H1 (cell line): ENCODE measurements at regions not wholly inside any gene's neighbourhood (a gene's known extent, or its start where the extent isn't known, plus 50 kb on each side); places are given as distances from the start of the nearest gene placed in this dataset.

Experiments
- CTCF ChIA-PET: fragments of 300-600 bp; sonication (Branson Sonifier 250); formaldehyde crosslinking; loops from one replicate; lab custom pipeline; 2021; ENCODE audit not compliant: partially characterized antibody; lab: Charles Lee
- POLR2A ChIA-PET: fragments of 300-600 bp; sonication (Branson Sonifier 250); formaldehyde crosslinking; loops from one replicate; lab custom pipeline; 2021; ENCODE audit warnings: inconsistent platforms; ENCODE audit not compliant: partially characterized antibody; lab: Charles Lee
- DNase-seq, 2 experiments: peaks; one replicate each; pipeline versions ENCODE4 v3.0.0 to v3.0.0-alpha.2; 2010 to 2022; ENCODE audit warnings: low spot score in 2 of 2, low read depth in 1 of 2, mixed read lengths in 1 of 2
- FAIRE-seq: peaks from 2 replicates; lab custom pipeline; 2011; peaks lifted over from hg19 to GRCh38; lab: Jason Lieb, UNC
- H2AFZ ChIP-seq: 2 replicates; pipeline ENCODE4 v1.8.1; 2012; ENCODE audit warnings: low read length, inconsistent platforms
- H2AK5ac ChIP-seq: 2 replicates; pipeline ENCODE4 v1.6.1; 2013; ENCODE audit warnings: low read depth, low read length
- H2BK120ac ChIP-seq: replicated peaks from 2 replicates; pipeline ENCODE3; 2013; ENCODE audit warnings: low read depth, low read length, inconsistent platforms
- H2BK12ac ChIP-seq: 2 replicates; pipeline ENCODE4 v1.6.1; 2013; ENCODE audit warnings: low read depth, low read length
- H2BK15ac ChIP-seq: 2 replicates; pipeline ENCODE4 v1.6.1; 2013; ENCODE audit warnings: low read length
- H2BK20ac ChIP-seq: 2 replicates; pipeline ENCODE4 v1.6.1; 2013; ENCODE audit warnings: low read length
- H2BK5ac ChIP-seq: 2 replicates; pipeline ENCODE4 v1.6.1; 2013; ENCODE audit warnings: low read depth, low read length
- H3K14ac ChIP-seq: 2 replicates; pipeline ENCODE4 v1.6.1; 2013; ENCODE audit warnings: inconsistent platforms; ENCODE audit not compliant: insufficient read length
- H3K18ac ChIP-seq: 2 replicates; pipeline ENCODE4 v1.6.1; 2013; ENCODE audit warnings: low read length; ENCODE audit errors: extremely low read depth
- H3K23ac ChIP-seq: 2 replicates; pipeline ENCODE4 v1.6.1; 2013; ENCODE audit warnings: inconsistent platforms; ENCODE audit not compliant: insufficient read length
- H3K23me2 ChIP-seq: 2 replicates; pipeline ENCODE4 v1.6.1; 2013; ENCODE audit warnings: low read depth, low read length
- H3K27ac ChIP-seq: 2 replicates; pipeline ENCODE4 v1.6.1; 2011; ENCODE audit warnings: low read depth, low read length, inconsistent platforms
- H3K27me3 ChIP-seq, 4 experiments: replicated peaks in 1 of 4; 1 replicate in 1 of 4; 2 replicates in 3 of 4; pipeline versions ENCODE4 v1.6.1 to v1.8.1; 2011 to 2013; ENCODE audit warnings: low read length in 3 of 4, mild to moderate bottlenecking in 3 of 4, inconsistent platforms in 2 of 4, mixed read lengths in 2 of 4, moderate library complexity in 1 of 4; ENCODE audit not compliant: control insufficient read depth in 3 of 4, insufficient read depth in 3 of 4; ENCODE audit errors: extremely low read depth in 1 of 4
- H3K36me3 ChIP-seq, 4 experiments: 2 replicates each; pipeline versions ENCODE4 v1.6.1 to v1.8.1; 2011 to 2013; ENCODE audit warnings: mild to moderate bottlenecking in 4 of 4, low read length in 3 of 4, moderate library complexity in 2 of 4, control low read depth in 1 of 4, inconsistent platforms in 1 of 4; ENCODE audit not compliant: insufficient read depth in 4 of 4, control insufficient read depth in 2 of 4
- H3K4ac ChIP-seq: replicated peaks from 2 replicates; pipeline ENCODE3; 2013; ENCODE audit warnings: low read length, low read depth, mixed read lengths, inconsistent platforms; ENCODE audit not compliant: insufficient read length
- H3K4me1 ChIP-seq, 4 experiments: replicated peaks in 1 of 4; 1 replicate in 1 of 4; 2 replicates in 3 of 4; pipeline versions ENCODE4 v1.6.1 to v1.8.1; 2011 to 2013; ENCODE audit warnings: low read length in 3 of 4, inconsistent platforms in 2 of 4, mixed read lengths in 1 of 4; ENCODE audit not compliant: insufficient read depth in 4 of 4, control insufficient read depth in 3 of 4
- H3K4me2 ChIP-seq, 2 experiments: 2 replicates each; pipeline versions ENCODE4 v1.6.1 to v1.8.1; 2011 to 2013; ENCODE audit warnings: low read depth in 2 of 2, low read length in 2 of 2, control low read depth in 1 of 2, inconsistent platforms in 1 of 2, mild to moderate bottlenecking in 1 of 2; ENCODE audit not compliant: insufficient read depth in 1 of 2
- H3K4me3 ChIP-seq, 4 experiments: fragments of 200-600, 300-600 bp in 1 of 4; sonication (generic), shearing (Covaris generic), sonication (Bioruptor Twin) in 1 of 4; 2 replicates each; pipeline versions ENCODE4 v1.5.1 to v1.8.1; 2011 to 2016; ENCODE audit warnings: low read length in 4 of 4, low read depth in 3 of 4, control low read depth in 2 of 4, inconsistent platforms in 2 of 4, mild to moderate bottlenecking in 2 of 4, mixed read lengths in 1 of 4, moderate library complexity in 1 of 4; ENCODE audit not compliant: insufficient read depth in 2 of 4; ENCODE audit errors: extremely low read depth in 1 of 4
- H3K56ac ChIP-seq: replicated peaks from 2 replicates; pipeline ENCODE3; 2013; ENCODE audit warnings: low read depth, mild to moderate bottlenecking, mixed read lengths, low read length, inconsistent platforms; ENCODE audit not compliant: insufficient read length
- H3K79me1 ChIP-seq: 2 replicates; pipeline ENCODE4 v1.6.1; 2013; ENCODE audit warnings: low read depth, low read length, control low read depth
- H3K79me2 ChIP-seq, 2 experiments: 2 replicates each; pipeline versions ENCODE4 v1.6.1 to v1.8.1; 2012 to 2013; ENCODE audit warnings: low read length in 2 of 2, mild to moderate bottlenecking in 2 of 2, inconsistent platforms in 1 of 2; ENCODE audit not compliant: insufficient read depth in 2 of 2, control insufficient read depth in 1 of 2
- H3K9ac ChIP-seq, 4 experiments: replicated peaks in 1 of 4; 1 replicate in 1 of 4; 2 replicates in 3 of 4; pipeline versions ENCODE4 v1.6.1 to v1.8.1; 2011 to 2013; ENCODE audit warnings: low read depth in 3 of 4, low read length in 3 of 4, control low read depth in 2 of 4, mild to moderate bottlenecking in 2 of 4, moderate library complexity in 2 of 4, inconsistent platforms in 1 of 4; ENCODE audit errors: extremely low read depth in 1 of 4
- H3K9me3 ChIP-seq, 2 experiments: 2 replicates each; pipeline versions ENCODE4 v1.6.1 to v1.8.1; 2012 to 2013; ENCODE audit warnings: mild to moderate bottlenecking in 2 of 2, moderate library complexity in 2 of 2, control low read depth in 1 of 2, inconsistent platforms in 1 of 2, low read depth in 1 of 2, low read length in 1 of 2, mixed read lengths in 1 of 2; ENCODE audit not compliant: insufficient read depth in 2 of 2
- H4K20me1 ChIP-seq, 2 experiments: replicated peaks in 1 of 2; 2 replicates each; pipeline versions ENCODE3 to v1.8.1; 2011 to 2013; ENCODE audit warnings: inconsistent platforms in 2 of 2, low read length in 2 of 2, mild to moderate bottlenecking in 1 of 2; ENCODE audit not compliant: insufficient read depth in 2 of 2, control insufficient read depth in 1 of 2
- H4K5ac ChIP-seq: 2 replicates; pipeline ENCODE4 v1.6.1; 2013; ENCODE audit warnings: low read length, low read depth, mixed read lengths, inconsistent platforms; ENCODE audit not compliant: insufficient read length
- H4K8ac ChIP-seq: 2 replicates; pipeline ENCODE4 v1.8.0; 2013; ENCODE audit warnings: mild to moderate bottlenecking, moderate library complexity, low read length, inconsistent platforms; ENCODE audit not compliant: insufficient read depth; ENCODE audit errors: extremely low read depth
- H4K91ac ChIP-seq: replicated peaks from 2 replicates; pipeline ENCODE3; 2013; ENCODE audit warnings: low read length, mixed read lengths, inconsistent platforms; ENCODE audit not compliant: insufficient read length
- BACH1 ChIP-seq: IDR thresholded peaks from 2 replicates; pipeline ENCODE4 v1.6.1; 2012; ENCODE audit warnings: low read length, improper control_type of control experiment
- BRCA1 ChIP-seq: IDR thresholded peaks from 2 replicates; pipeline ENCODE4 v1.6.1; 2012; ENCODE audit warnings: low read depth, low read length, improper control_type of control experiment
- CHD1 ChIP-seq: IDR thresholded peaks from 2 replicates; pipeline ENCODE4 v1.6.1; 2012; ENCODE audit warnings: low read depth, low read length, improper control_type of control experiment
- CHD2 ChIP-seq: IDR thresholded peaks from 2 replicates; pipeline ENCODE4 v1.6.1; 2012; ENCODE audit warnings: low read length, improper control_type of control experiment
- EP300 ChIP-seq, 2 experiments: IDR thresholded peaks; 1 replicate in 1 of 2; 2 replicates in 1 of 2; pipeline ENCODE4 v1.6.1; 2011 to 2012; ENCODE audit warnings: low read depth in 2 of 2, low read length in 2 of 2, mild to moderate bottlenecking in 2 of 2, borderline replicate concordance in 1 of 2, inconsistent platforms in 1 of 2, moderate library complexity in 1 of 2
- JUN ChIP-seq: IDR thresholded peaks from 2 replicates; pipeline ENCODE4 v1.6.1; 2011; ENCODE audit warnings: low read depth, mild to moderate bottlenecking, improper control_type of control experiment, low read length
- POLR2AphosphoS5 ChIP-seq: IDR thresholded peaks from 2 replicates; pipeline ENCODE4 v1.6.1; 2011; ENCODE audit warnings: low read depth, low read length
- RAD21 ChIP-seq, 2 experiments: IDR thresholded peaks in 1 of 2; conservative IDR thresholded peaks in 1 of 2; 2 replicates each; pipeline ENCODE4 v1.6.1; 2011; ENCODE audit warnings: low read depth in 2 of 2, low read length in 2 of 2, improper control_type of control experiment in 1 of 2, inconsistent platforms in 1 of 2, mild to moderate bottlenecking in 1 of 2, moderate library complexity in 1 of 2
- SUZ12 ChIP-seq: fragments of 200-600 bp; sonication (generic); IDR thresholded peaks from 2 replicates; pipeline ENCODE4 v1.6.1; 2012; ENCODE audit warnings: mild to moderate bottlenecking, inconsistent platforms, low read length, moderate library complexity, mixed read lengths
- TBP ChIP-seq: IDR thresholded peaks from 2 replicates; pipeline ENCODE4 v1.6.1; 2011; ENCODE audit warnings: low read depth, low read length, improper control_type of control experiment
- TCF12 ChIP-seq: IDR thresholded peaks from 2 replicates; pipeline ENCODE4 v1.6.1; 2011; ENCODE audit warnings: low read depth, mild to moderate bottlenecking, low read length
- YY1 ChIP-seq: IDR thresholded peaks from 2 replicates; pipeline ENCODE4 v1.6.1; 2011; ENCODE audit warnings: low read depth, mild to moderate bottlenecking, low read length
- WGBS, 2 experiments: shearing (Covaris generic) in 1 of 2; methylation state at CpG; one replicate each; pipeline versions ENCODE4 v1.1.6 to v1.1.7; 2013 to 2015; ENCODE audit warnings: low lambda C conversion rate in 2 of 2, mixed read lengths in 2 of 2, inconsistent platforms in 1 of 2, low coverage in 1 of 2, missing lambda C conversion rate in 1 of 2; ENCODE audit not compliant: insufficient replicate concordance in 2 of 2, insufficient coverage in 1 of 2, insufficient read length in 1 of 2; ENCODE audit errors: extremely low coverage in 1 of 2, missing lambda C conversion rate in 1 of 2; 5-methylcytosine and 5-hydroxymethylcytosine counted together
- TF ChIP-seq, protein P1 (sequence below): IDR thresholded peaks from 2 replicates; pipeline ENCODE4 v1.6.1; 2011; ENCODE audit warnings: low read length, improper control_type of control experiment

DNA sequence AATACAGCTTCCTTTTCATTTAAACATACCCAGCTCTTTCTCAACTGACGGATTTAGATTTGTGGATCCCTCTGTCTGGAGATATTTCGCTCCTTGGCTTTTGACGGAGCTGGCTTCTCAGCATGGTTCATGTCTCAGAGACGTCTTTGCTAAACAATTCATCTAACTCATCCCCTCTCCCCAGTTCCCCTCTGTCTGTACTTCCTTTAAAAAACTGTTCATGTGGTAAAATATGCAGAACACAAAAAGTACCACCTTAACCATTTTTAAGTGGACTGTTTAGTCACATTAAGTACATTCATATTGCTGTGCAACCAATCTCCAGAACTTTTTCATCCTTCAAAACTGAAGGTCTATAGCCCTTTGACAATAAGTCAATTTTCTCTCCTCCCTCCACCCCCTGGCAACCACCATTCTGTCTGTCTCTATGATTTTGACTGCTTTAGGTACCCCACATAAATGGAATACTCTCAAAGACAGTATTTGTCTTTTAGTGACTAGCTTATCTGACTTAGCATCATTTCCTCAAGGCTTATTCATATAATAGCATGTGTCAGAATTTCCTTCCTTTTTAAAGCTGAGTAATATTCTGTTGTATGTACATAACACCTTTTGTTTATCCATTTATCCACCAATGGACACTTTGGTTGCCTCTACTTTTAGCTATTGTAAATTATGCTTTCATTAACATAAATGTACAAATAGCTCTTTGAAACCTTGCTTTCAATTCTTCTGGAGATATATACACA lies 399.8 kb upstream of the SOX5 start:
- Histone ChIP-seq H3K9me3 (peaks cover 0 to 3% of the 10 kb centered on the region in 2 experiments; a peak in 1 of 4 replicates), H4K20me1 (no peaks in the 10 kb centered on the region), H3K79me1 (no peaks in the 10 kb centered on the region), H3K36me3 (no peaks in the 10 kb centered on the region), H2AK5ac (no peak overlapping the region), H2BK120ac (no peak overlapping the region), H3K27me3 (no peaks in the 10 kb centered on the region), H3K4me2 (no peak overlapping the region), H2AFZ (no peak overlapping the region), H3K4ac (no peak overlapping the region), H3K27ac (no peak overlapping the region), H2BK12ac (no peak overlapping the region), H3K56ac (no peak overlapping the region), H2BK15ac (no peak overlapping the region), H2BK5ac (no peak overlapping the region), H4K8ac (no peak overlapping the region), H3K14ac (no peak overlapping the region), H4K5ac (no peak overlapping the region), H3K9ac (no peak overlapping the region), H3K4me1 (no peaks in the 10 kb centered on the region), H3K79me2 (no peaks in the 10 kb centered on the region), H3K4me3 (no peak overlapping the region), H4K91ac (no peak overlapping the region), H3K18ac (no peak overlapping the region), H2BK20ac (no peak overlapping the region), H3K23ac (no peak overlapping the region), H3K23me2 (no peaks in the 10 kb centered on the region)
- FAIRE-seq: no peak
- no peak for DNase-seq
- CTCF ChIA-PET: no interaction called here
- 76% methylated on average over 4 of the region's 4 CpGs; no CpG with 5 or more reads in 1 of the 2 experiments for WGBS, 2 experiments
- POLR2A ChIA-PET: no interaction called here
- TF ChIP-seq POLR2AphosphoS5 (no peak), CHD1 (no peak), BACH1 (no peak), TCF12 (no peak), SUZ12 (no peak), EP300 (IDR thresholded peaks at IDR 0.05; ENCODE audit: borderline replicate concordance in 1 of 2, low read depth in 2 of 2, low read length in 2 of 2) (no peak), TBP (no peak), YY1 (no peak), BRCA1 (no peak), CHD2 (no peak), JUN (no peak), RAD21 (IDR thresholded peaks at IDR 0.05 in 1 of 2, conservative IDR thresholded peaks at IDR 0.05 in 1 of 2; ENCODE audit: low read depth in 2 of 2, low read length in 2 of 2) (no peak)
- TF ChIP-seq, protein P1, sequence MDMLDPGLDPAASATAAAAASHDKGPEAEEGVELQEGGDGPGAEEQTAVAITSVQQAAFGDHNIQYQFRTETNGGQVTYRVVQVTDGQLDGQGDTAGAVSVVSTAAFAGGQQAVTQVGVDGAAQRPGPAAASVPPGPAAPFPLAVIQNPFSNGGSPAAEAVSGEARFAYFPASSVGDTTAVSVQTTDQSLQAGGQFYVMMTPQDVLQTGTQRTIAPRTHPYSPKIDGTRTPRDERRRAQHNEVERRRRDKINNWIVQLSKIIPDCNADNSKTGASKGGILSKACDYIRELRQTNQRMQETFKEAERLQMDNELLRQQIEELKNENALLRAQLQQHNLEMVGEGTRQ: no peak
